NCI-H1092 treated with DMSO at 0.1 percent for 48 hours (cell line): ENCODE measurements at regions not wholly inside any gene's neighbourhood (a gene's known extent, or its start where the extent isn't known, plus 50 kb on each side); places are given as distances from the start of the nearest gene placed in this dataset.
"Not testable (repeated sequence)": the region's sequence is repeated elsewhere in the genome, so short reads cannot be mapped to it uniquely, and the experiment has no call there.

ENCODE experiments used
- DNase-seq: peaks from one replicate; lab custom pipeline; 2025; lab: John Stamatoyannopoulos, UW

- no peak for DNase-seq
These were observed 411.2 kb upstream of the CHAC2 start for GRCh38 chr2:53356291-53356905.

DNA sequence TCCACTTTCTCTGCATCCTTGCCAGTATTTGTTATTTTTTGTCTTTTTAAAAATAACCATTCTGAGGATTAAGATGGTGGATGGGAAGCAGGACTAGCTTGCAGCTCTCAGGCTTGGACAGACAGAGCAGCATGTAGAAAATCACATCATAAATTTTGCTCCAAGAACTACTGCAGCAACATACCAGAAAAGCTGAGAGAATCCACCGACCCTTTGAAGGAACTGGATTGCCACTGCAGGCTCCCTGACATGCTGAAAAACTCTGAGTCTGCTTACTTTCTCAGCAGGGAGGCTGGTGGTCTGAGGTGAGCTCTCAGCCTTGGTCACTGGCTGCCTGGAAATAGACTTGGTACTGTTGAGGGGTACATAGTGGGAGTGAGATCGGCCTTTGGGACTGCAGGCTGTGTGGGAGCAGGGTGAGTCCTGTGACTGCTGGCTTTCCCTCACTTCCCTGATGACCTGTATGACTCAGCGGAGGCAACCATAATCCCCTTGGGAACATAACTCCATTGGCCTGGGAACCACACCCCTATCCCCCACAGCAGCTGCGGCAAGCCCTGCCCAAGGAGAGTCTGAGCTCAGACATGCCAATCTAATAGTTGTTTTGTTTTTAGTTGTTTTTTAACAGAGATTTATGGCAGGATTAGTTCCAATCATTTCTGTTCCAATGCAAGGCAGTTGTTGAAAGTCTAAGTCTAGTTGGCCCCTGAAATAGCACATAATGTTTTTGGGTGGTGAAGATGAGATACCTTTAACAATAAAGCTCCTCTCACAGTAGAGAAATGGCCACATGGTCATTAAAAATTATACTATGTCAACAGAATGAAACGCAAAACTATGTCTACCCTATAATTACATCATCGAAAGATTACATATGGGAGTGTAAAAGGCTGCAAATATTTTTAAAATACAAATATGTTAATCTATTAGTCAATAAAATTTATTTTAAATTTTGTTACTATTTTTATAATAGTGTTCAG, 414.2 kb upstream of the CHAC2 start:
- no peak for DNase-seq

DNA sequence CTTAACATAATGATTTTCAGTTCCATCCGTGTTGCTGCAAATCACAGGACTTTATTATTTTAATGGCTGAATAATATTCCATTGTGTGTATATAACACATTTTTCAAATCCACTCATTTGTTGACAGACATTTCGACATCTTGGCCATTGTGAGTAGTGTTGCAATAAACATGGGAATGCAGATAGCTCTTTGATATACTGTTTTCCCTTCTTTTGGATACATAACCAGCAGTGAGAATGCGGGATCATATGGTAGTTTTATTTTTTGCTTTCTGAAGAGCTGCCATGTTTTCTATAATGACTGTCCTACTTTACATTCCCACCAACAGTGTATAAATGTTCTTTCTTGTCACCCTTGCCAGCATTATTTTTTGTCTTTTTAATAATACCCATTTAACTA, 420.3 kb upstream of the CHAC2 start:
- no peak for DNase-seq

GRCh38 chr2:53342248-53342647, 425.4 kb upstream of the CHAC2 start:
- no peak for DNase-seq

GRCh38 chr2:53334610-53335009, 433.0 kb upstream of the CHAC2 start:
- no peak for DNase-seq

DNA sequence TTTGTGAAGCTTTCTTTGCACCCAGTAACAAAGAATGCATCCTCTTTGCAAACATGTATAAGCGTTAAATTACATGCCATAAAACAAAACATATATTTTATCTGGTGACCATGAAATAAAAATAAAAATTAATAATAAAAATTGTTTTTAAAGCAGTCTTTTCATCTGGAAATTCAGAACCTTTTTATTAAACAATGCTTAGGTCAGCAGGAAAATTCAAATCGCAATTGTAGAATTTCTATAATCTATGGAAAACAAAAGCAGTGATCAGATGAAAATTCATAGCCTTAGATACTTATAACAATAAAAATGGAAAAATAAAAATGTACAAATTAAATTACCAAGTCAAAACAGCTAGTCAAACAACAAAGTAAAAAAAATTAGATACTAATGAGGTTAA, 435.9 kb upstream of the CHAC2 start:
- DNase-seq: no peak

DNA sequence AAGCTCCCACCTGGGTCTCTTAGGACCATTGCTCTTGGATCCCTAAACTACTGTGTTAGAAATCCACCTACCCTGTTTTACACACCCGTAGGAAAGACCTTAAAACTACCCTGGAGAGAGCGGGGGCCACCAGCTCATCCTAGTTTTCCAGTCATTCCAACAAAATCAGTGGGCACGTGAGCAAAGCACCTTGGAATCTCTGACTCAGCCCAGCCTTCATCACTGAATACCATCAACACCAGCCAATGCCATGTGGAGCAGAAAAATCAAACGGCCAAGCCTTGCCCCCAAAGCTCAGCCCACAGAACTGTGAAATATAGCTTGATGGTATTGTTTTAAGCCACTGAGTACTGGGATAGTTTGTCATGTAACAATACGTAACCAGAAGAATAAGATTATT, 449.7 kb upstream of the CHAC2 start:
- DNase-seq: no peak

- no peak for DNase-seq
These were observed 452.5 kb upstream of the CHAC2 start for GRCh38 chr2:53315149-53315548.

GRCh38 chr2:53314718-53315117, 452.9 kb upstream of the CHAC2 start:
- no peak for DNase-seq

DNA sequence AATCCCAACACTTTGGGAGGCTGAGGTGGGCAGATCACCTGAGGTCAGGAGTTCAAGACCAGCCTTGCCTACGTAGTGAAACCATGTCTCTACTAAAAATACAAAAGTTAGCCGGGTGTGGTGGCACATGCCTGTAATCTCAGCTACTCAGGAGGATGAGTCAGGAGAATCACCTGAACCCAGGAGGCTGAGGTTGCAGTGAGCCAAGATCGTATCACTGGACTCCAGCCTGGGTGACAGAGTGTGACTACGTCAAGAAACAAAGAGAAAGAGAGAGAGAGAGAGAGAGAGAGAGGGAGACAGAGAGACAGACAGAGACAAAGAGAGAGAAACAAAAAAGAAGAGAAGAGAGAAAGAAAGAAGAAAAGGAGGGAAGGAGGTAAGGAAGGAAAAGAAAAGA, 454.0 kb upstream of the CHAC2 start:
- not testable (repeated sequence) for DNase-seq

- no peak for DNase-seq
These were observed 454.9 kb upstream of the CHAC2 start for GRCh38 chr2:53312721-53313120.

DNA sequence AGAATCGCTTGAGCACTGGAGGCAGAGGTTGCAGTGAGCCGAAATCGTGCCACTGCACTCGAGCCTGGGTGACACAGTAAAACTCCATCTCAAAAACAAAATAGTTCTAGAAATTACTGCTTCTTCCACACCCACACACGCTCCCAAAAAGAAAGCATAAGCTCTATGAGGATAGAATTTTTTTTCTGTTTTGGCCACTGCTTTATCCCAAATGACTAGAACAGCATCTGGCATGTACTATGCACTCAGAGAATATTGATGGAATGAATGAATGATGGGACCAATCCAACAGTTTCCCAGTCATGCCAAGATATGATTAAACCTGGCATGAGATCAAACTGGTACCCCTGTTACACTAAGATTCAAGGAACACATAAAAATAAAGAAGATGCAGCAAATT, 455.4 kb upstream of the CHAC2 start:
- DNase-seq: no peak

DNA sequence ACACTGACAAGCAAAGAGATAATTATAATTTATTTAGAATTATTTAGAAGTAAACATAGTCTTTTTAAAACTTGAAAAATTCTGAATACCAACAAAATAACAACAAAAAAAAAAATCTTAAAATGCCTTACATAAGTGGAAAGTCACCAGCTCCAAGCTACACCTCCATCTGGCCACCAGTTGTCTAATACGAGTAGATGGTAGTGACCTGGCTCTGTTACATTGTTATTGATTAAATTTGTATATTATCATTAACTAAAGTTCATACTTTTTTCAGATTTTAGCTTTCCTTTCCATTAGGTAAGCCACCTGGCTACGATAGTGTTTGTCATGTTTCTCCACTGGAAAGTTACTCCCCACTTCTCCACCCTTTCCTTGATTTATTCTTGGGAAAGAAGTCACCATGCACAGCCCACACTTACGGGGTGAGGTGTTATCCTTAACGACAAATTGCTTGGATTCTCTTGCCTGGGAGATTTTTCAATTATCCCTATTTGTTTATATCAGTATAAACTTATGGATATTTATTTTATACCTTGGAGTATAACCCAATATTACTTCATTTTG, 464.5 kb upstream of the CHAC2 start:
- DNase-seq: no peak

- no peak for DNase-seq
These were observed 465.1 kb upstream of the CHAC2 start for GRCh38 chr2:53302455-53302854.

DNA sequence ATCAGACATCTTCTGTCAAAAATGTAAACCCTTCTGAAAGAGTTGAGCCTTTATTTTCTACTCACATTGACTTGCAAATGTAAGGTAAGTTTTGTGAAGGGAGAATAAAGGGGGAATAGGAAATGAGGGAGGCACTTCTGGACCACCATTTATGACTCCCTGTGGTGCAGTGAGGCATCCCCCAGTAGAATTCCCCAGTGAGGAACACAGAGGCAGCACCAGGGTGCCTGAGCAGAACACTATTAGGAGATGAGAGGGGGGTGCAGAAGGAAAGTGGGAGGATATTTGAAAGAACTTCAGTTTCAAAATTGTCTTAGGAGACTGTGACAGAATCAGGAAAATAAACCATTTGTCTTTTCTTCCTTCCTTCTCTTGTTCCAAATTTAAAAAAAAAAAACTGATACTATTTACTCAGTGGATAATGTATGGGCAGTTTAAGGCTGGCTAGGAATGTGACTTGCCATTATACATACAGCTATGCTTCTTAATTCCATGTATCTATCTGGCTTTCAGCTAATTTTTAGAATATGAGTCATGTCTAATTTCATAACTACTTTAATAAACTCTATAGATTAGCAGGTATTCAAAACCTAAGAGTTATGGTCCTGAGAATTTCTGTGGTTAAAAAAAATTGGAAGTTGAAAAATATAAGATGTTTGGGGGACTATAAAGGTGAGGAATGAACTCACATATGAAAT, 478.1 kb upstream of the CHAC2 start:
- DNase-seq: no peak

GRCh38 chr2:53286345-53286744, 481.3 kb upstream of the CHAC2 start:
- no peak for DNase-seq

DNA sequence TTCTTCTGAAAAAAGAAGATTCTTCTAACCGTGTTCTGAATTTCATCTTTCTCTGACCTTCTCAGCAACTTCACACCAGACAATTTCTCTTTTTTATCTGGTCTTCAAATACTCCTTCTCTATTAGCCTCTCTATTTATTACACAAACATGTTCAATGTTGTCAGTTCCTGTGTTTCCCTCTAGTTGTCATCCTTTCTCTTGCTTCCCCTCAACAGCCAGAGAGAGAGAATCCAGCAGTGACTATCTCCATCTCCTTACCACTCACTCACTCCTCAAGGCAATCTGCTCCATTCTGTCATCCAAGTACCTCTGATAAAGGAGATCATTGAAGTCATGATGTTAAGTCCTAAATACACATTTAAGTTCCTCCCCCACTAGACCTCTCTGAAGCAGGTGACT, 491.9 kb upstream of the CHAC2 start:
- no peak for DNase-seq

DNA sequence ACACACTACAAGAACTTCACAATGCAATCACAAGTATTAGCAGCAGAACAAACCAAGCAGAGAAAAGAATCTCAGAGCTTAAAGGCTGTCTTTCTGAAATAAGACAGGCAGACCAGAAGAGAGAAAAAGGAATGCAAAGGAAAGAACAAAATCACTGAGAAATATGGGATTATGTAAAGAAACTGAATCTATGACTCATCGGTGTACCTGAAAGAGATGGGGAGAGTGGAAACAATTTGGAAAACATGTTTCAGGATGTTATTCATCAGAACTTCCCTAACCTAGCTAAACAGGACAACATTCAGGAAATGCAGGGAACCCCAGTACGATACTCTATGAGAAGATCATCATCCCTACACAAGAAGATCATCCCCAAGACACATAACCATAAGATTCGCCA, 499.0 kb upstream of the CHAC2 start:
- DNase-seq: no peak

DNA sequence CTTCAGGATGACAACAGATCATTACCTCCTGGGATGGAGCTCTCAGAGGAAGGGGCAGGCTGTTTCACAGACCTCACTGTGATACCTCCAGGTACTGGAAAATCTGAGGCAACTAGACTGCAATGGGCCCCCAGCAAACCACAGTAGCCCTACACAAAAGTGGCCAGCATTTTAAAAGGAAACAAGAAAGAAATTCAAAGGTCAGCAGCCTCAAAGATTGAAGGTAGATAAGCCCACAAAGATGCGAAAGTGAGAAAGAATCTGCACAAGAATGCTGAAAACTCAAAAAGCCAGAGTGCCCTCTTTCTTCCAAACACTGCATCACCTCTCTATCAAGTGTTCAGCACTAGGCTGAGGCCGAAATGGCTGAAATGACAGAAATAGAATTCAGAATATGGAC, 499.5 kb upstream of the CHAC2 start:
- DNase-seq: no peak

GRCh38 chr2:53265544-53266299, 501.9 kb upstream of the CHAC2 start:
- DNase-seq: no peak

DNA sequence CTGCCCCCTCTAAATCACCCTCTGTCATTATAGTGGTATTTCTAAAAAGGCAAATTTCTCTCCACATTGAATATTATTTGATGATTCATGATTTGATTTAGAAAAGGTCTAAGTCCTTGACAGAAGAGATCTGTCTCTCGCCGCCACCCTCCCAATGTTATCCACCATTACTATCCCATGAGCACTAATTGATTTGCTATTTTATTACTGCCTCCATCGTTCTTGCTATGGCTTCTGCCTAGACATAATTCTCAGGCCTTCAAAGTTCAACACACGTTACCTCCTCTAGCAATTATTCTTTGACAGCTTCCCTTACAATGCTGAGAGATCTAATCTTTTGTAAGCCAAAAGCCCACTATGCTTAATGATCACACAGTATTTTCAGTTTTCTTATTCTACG, 507.0 kb upstream of the CHAC2 start:
- no peak for DNase-seq
